ENCODE measurements at regions not wholly inside any gene's neighbourhood (a gene's known extent, or its start where the extent isn't known, plus 50 kb on each side); places are given as distances from the start of the nearest gene placed in this dataset.

DNA sequence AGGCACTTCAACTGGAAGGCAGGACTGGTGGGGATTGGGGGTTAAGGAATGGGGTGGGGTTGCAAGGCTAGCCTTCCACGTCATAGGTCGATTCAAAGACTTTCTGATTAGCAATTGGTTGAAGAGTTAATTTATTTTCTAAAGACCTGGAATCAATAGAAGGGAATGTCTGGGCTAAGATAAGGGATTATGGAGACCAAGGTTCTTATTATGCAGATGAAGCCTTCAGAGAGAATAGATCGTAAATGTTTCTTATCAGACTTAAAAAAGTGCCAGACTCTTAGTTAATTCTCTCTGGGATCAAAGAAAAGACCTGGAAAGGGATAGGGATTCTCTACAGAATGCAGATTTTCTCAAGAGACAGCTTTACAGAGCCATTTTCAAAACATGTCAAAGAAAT, 368.0 kb upstream of the DLGAP1 start:
- peaks cover 4% of the 10 kb centered on the region for H3K9me3 Mint-ChIP-seq
- H3K36me3 Mint-ChIP-seq (ENCODE audit: low read depth), result no peaks in the 10 kb centered on the region

GRCh38 chr18:4821801-4822200, 366.7 kb upstream of the DLGAP1 start:
- Mint-ChIP-seq H3K4me3 (no peak overlapping the region), H3K36me3 (ENCODE audit: low read depth) (no peaks in the 10 kb centered on the region), H3K9me3 (peaks cover 4% of the 10 kb centered on the region), H3K27ac (ENCODE audit: unreplicated experiment) (no peak overlapping the region), H3K4me1 (no peaks in the 10 kb centered on the region), H3K27me3 (ENCODE audit: low read depth) (no peaks in the 10 kb centered on the region)
- TF ChIP-seq CTCF (conservative IDR thresholded peaks at IDR 0.05), result no peak
- DNase-seq (ENCODE audit: low read depth, low spot score), result no peak

More for the DNA sequence above, 368.0 kb upstream of the DLGAP1 start:
- TF ChIP-seq CTCF (conservative IDR thresholded peaks at IDR 0.05), result no peak
- no peaks in the 10 kb centered on the region for H3K27me3 Mint-ChIP-seq (ENCODE audit: low read depth)
- H3K27ac Mint-ChIP-seq (ENCODE audit: unreplicated experiment), result no peak overlapping the region
- peaks cover 7% of the 10 kb centered on the region for H3K4me1 Mint-ChIP-seq
- H3K4me3 Mint-ChIP-seq, result no peak overlapping the region
- DNase-seq (ENCODE audit: low read depth, low spot score), result no peak

- Mint-ChIP-seq H3K4me1 (no peaks in the 10 kb centered on the region), H3K36me3 (ENCODE audit: low read depth) (no peaks in the 10 kb centered on the region), H3K9me3 (peaks cover 6% of the 10 kb centered on the region), H3K27ac (ENCODE audit: unreplicated experiment) (no peak overlapping the region), H3K4me3 (no peak overlapping the region), H3K27me3 (ENCODE audit: low read depth) (no peaks in the 10 kb centered on the region)
- no peak for DNase-seq (ENCODE audit: low read depth, low spot score)
- TF ChIP-seq CTCF (conservative IDR thresholded peaks at IDR 0.05), result no peak
Observed at GRCh38 chr18:4817665-4818064, 362.6 kb upstream of the DLGAP1 start.

DNA sequence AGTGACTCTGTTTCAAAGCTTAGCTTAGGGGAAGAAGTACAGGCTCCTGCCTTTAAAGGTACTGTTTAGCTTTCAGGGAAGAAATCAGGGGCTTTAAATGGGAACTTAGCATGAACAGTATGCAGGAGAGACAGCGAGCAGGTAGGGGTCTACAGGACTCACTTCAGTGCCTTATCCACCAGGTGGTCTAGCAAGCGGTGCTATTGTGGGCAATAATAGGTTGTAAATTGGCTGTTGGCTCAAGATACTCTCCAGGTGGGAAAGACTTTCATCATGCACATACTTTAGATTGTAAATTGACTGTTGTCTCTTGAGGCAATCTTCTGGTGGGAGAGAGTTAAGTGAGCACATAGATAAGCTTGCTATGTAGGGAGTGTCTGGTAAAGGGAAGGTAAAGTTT, 358.6 kb upstream of the DLGAP1 start:
- H3K4me1 Mint-ChIP-seq, result no peaks in the 10 kb centered on the region
- TF ChIP-seq CTCF (conservative IDR thresholded peaks at IDR 0.05), result no peak
- DNase-seq (ENCODE audit: low read depth, low spot score), result no peak
- peaks cover 6% of the 10 kb centered on the region for H3K9me3 Mint-ChIP-seq
- no peaks in the 10 kb centered on the region for H3K27me3 Mint-ChIP-seq (ENCODE audit: low read depth)
- H3K4me3 Mint-ChIP-seq, result no peak overlapping the region
- no peak overlapping the region for H3K27ac Mint-ChIP-seq (ENCODE audit: unreplicated experiment)
- no peaks in the 10 kb centered on the region for H3K36me3 Mint-ChIP-seq (ENCODE audit: low read depth)

- Mint-ChIP-seq H3K36me3 (ENCODE audit: low read depth) (no peaks in the 10 kb centered on the region), H3K4me1 (no peaks in the 10 kb centered on the region), H3K4me3 (no peak overlapping the region), H3K9me3 (peaks cover 2% of the 10 kb centered on the region), H3K27ac (ENCODE audit: unreplicated experiment) (no peak overlapping the region), H3K27me3 (ENCODE audit: low read depth) (no peaks in the 10 kb centered on the region)
- TF ChIP-seq CTCF (conservative IDR thresholded peaks at IDR 0.05), result no peak
- DNase-seq (ENCODE audit: low read depth, low spot score), result no peak
Observed at GRCh38 chr18:4808891-4809290, 353.8 kb upstream of the DLGAP1 start.
